ENCODE measurements at regions not wholly inside any gene's neighbourhood (a gene's known extent, or its start where the extent isn't known, plus 50 kb on each side); places are given as distances from the start of the nearest gene placed in this dataset.

DNA sequence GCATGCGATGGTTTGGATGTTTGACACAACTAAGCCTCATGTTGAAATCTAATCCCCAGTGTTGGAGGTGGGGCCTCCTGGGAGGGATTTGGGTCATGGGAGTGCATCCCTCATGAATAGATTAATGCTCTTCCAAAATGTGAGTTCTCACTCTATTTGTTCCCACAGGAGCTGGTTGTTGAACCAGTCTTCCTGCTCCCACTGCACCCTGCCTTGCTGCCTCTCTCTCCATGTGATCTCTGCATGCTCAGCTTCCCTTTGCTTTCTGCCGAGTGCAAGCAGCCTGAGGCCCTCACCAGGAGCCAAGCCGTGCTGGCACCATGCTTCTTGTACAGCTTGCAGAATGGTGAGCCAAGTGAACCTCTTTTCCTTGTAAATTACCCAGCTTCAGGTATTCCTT, 206.8 kb downstream of the VAPA start:
- CTCF ChIA-PET = interaction anchor here (0.5 kb wide), 1 partner anchor 12 kb away, joined by 5 read pairs; no protein-coding TSS in a partner anchor
- TF ChIP-seq TRIM28 (IDR thresholded peaks at IDR 0.05; ENCODE audit: borderline replicate concordance, low read length) = peak; percentile 22; the same call in 1 of the 2 replicates
- no peak for TF ChIP-seq ZNF626 (tag by site-specific recombination; IDR thresholded peaks at IDR 0.05)

GRCh38 chr18:10121028-10121427, 207.2 kb downstream of the VAPA start:
- H3K4me1 ChIP-seq (ENCODE audit: control insufficient read depth, insufficient read depth, low read length) = peaks cover 14% of the 10 kb centered on the region
- H3K4me3 ChIP-seq (ENCODE audit: low read depth, low read length) = no peak overlapping the region
- H3K27ac ChIP-seq (ENCODE audit: extremely low read depth, low read depth, low read length) = no peak overlapping the region
- no peaks in the 10 kb centered on the region for H3K36me3 ChIP-seq (ENCODE audit: control insufficient read depth in 2 of 2, insufficient read depth in 1 of 2, low read length in 2 of 2)
- TF ChIP-seq RBAK (tag by site-specific recombination; IDR thresholded peaks at IDR 0.05) (no peak), ZNF114 (tag by site-specific recombination; IDR thresholded peaks at IDR 0.05) (no peak), SCRT2 (tag by site-specific recombination; IDR thresholded peaks at IDR 0.05) (peak; percentile 45)
- TF ChIP-seq, protein P1, sequence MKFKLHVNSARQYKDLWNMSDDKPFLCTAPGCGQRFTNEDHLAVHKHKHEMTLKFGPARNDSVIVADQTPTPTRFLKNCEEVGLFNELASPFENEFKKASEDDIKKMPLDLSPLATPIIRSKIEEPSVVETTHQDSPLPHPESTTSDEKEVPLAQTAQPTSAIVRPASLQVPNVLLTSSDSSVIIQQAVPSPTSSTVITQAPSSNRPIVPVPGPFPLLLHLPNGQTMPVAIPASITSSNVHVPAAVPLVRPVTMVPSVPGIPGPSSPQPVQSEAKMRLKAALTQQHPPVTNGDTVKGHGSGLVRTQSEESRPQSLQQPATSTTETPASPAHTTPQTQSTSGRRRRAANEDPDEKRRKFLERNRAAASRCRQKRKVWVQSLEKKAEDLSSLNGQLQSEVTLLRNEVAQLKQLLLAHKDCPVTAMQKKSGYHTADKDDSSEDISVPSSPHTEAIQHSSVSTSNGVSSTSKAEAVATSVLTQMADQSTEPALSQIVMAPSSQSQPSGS (tag by site-specific recombination; IDR thresholded peaks at IDR 0.05; ENCODE audit: low read depth) = peak; percentile 53; the same call in 1 of the 2 replicates
- H3K9me3 ChIP-seq (ENCODE audit: control insufficient read depth, insufficient read depth, low read depth, low read length) = no peaks in the 10 kb centered on the region
- POLR2A ChIA-PET = no interaction called here
- CTCF ChIA-PET = interaction anchor here (0.5 kb wide), 1 partner anchor 12 kb away, joined by 5 read pairs; no protein-coding TSS in a partner anchor

More for the DNA sequence above, 206.8 kb downstream of the VAPA start:
- POLR2A ChIA-PET = no interaction called here
- H3K4me1 ChIP-seq (ENCODE audit: control insufficient read depth, insufficient read depth, low read length) = peaks cover 14% of the 10 kb centered on the region
- H3K36me3 ChIP-seq (ENCODE audit: control insufficient read depth in 2 of 2, insufficient read depth in 1 of 2, low read length in 2 of 2) = no peaks in the 10 kb centered on the region
- no peaks in the 10 kb centered on the region for H3K9me3 ChIP-seq (ENCODE audit: control insufficient read depth, insufficient read depth, low read depth, low read length)
- no peak overlapping the region for H3K27ac ChIP-seq (ENCODE audit: extremely low read depth, low read depth, low read length)
- H3K4me3 ChIP-seq (ENCODE audit: low read depth, low read length) = no peak overlapping the region

GRCh38 chr18:10121786-10122515, 208.1 kb downstream of the VAPA start:
- H3K4me1 ChIP-seq (ENCODE audit: control insufficient read depth, insufficient read depth, low read length) = peaks cover 14% of the 10 kb centered on the region
- H3K9me3 ChIP-seq (ENCODE audit: control insufficient read depth, insufficient read depth, low read depth, low read length) = no peaks in the 10 kb centered on the region
- POLR2A ChIA-PET = interaction anchor here (0.5 to 1.4 kb wide), 3 partner anchors 10 to 952 kb away, joined by 4 to 5 read pairs (median 5); no protein-coding TSS in a partner anchor
- H3K27ac ChIP-seq (ENCODE audit: extremely low read depth, low read depth, low read length) = peak overlapping the region; percentile 52
- H3K4me3 ChIP-seq (ENCODE audit: low read depth, low read length) = no peak overlapping the region
- no peaks in the 10 kb centered on the region for H3K36me3 ChIP-seq (ENCODE audit: control insufficient read depth in 2 of 2, insufficient read depth in 1 of 2, low read length in 2 of 2)
- CTCF ChIA-PET = interaction anchor here (1.4 kb wide), 1 partner anchor 11 kb away, joined by 4 read pairs; no protein-coding TSS in a partner anchor
- peak; percentile 38; the same call in 1 of the 2 replicates for TF ChIP-seq HIC1 (tag by site-specific recombination; IDR thresholded peaks at IDR 0.05)
- peak; percentile 74 for TF ChIP-seq INSM2 (tag by site-specific recombination; IDR thresholded peaks at IDR 0.05)
- peak; percentile 40; the same call in 1 of the 2 replicates for TF ChIP-seq ZNF2 (tag by site-specific recombination; IDR thresholded peaks at IDR 0.05)
- no peak for TF ChIP-seq ZNF148 (tag by site-specific recombination; IDR thresholded peaks at IDR 0.05; ENCODE audit: borderline replicate concordance)
- TF ChIP-seq RBAK (tag by site-specific recombination; IDR thresholded peaks at IDR 0.05) = no peak
- TF ChIP-seq ZNF211 (tag by site-specific recombination; IDR thresholded peaks at IDR 0.05; ENCODE audit: low read depth) = no peak
- TF ChIP-seq ZNF174 (tag by site-specific recombination; IDR thresholded peaks at IDR 0.05) = no peak
- no peak for TF ChIP-seq ZNF16 (tag by site-specific recombination; IDR thresholded peaks at IDR 0.05; ENCODE audit: low read depth)
- no peak for TF ChIP-seq AEBP2 (tag by site-specific recombination; IDR thresholded peaks at IDR 0.05; ENCODE audit: borderline replicate concordance)
- peak; percentile 86 for TF ChIP-seq ZXDB (tag by site-specific recombination; IDR thresholded peaks at IDR 0.05)
- TF ChIP-seq ZNF624 (tag by site-specific recombination; IDR thresholded peaks at IDR 0.05) = no peak
- TF ChIP-seq KLF17 (tag by site-specific recombination; IDR thresholded peaks at IDR 0.05) = peak; percentile 89
- no peak for TF ChIP-seq YY2 (tag by site-specific recombination; IDR thresholded peaks at IDR 0.05)
- 0 out of 2 replicates have a peak, but pooled peaks have one; percentile 45 for TF ChIP-seq ZNF501 (tag by site-specific recombination; IDR thresholded peaks at IDR 0.05)
